HG02943 (cell line): ENCODE measurements at regions not wholly inside any gene's neighbourhood (a gene's known extent, or its start where the extent isn't known, plus 50 kb on each side); places are given as distances from the start of the nearest gene placed in this dataset.
"Not testable (repeated sequence)": the region's sequence is repeated elsewhere in the genome, so short reads cannot be mapped to it uniquely, and the experiment has no call there.

Source experiments
- ATAC-seq: cut with Tn5 transposase; IDR thresholded peaks from one replicate; pipeline ENCODE4 v1.9.1; 2021; ENCODE audit warnings: mild to moderate bottlenecking, low read depth, moderate library complexity; ENCODE audit not compliant: unreplicated experiment

DNA sequence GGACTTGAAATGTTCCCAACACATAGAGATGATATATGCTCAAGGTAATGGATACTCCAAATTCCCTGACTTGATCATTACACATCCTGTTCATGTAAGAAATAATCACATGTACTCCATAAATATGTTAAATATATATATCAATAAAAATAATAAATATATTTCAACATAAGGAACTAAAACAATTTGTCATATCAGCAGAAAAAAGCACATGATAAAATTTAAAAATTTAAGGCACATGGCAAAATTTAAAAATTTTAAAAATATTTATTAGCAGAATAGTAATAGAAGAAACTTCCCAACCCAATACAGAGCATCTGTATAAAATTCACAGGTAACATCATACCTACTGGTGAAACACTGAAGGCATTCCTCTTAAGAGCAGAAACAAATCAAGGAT lies 109.6 kb upstream of the KYNU start:
- ATAC-seq: no peak

DNA sequence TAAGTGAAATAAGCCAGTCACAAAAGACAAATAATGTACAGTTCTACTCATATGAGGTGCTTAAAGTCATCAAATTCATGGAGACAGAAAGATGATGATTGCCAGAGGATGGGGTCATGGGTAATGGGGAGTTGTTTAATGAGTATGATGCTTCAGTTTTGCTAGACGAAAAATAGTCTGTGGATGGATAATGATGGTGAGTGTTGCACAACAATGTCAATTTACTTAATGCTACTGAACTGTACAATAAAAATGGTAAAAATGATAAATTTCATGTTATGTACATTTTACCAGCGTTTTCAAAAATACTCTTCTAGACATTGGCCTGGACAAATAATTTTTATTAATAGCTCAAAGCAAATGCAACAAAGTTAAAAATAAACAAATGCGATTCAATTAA lies 118.5 kb upstream of the KYNU start:
- no peak for ATAC-seq

DNA sequence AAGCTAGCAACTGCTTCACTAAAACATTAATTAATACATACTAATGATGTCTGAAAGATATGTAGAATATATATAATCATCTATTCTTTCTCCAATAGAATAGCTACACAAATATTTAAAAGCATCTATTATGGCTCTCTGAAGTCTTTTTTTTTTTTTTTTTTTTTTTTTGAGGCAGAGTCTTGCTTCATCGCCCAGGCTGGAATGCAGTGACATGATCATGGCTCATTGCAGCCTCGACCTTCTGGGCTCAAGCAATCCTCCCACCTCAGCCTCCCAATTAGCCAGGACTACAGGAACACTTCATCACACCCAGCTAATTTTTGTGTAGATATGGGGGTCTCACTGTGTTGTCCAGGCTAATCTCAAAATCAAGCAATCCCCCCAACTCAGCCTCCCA lies 120.4 kb upstream of the KYNU start:
- ATAC-seq: no peak

DNA sequence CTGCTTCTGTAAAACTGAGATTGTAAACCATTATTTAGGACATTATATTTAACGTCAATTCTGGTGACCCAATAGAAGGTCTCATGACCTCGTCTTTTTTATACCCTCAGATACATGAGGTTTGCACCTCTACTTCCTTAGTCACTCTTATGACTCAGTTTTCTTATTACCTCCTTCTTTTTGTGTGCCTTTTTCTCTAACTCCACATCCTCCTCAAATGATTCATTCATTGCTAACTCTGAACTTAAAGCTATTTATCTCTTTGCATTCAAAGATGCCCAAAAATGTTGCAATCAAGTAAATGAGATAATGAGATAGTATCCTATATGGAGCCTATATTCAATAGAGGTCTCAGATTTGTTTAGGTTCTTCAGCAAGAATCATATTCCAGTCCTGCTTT lies 121.0 kb upstream of the KYNU start:
- ATAC-seq: no peak

DNA sequence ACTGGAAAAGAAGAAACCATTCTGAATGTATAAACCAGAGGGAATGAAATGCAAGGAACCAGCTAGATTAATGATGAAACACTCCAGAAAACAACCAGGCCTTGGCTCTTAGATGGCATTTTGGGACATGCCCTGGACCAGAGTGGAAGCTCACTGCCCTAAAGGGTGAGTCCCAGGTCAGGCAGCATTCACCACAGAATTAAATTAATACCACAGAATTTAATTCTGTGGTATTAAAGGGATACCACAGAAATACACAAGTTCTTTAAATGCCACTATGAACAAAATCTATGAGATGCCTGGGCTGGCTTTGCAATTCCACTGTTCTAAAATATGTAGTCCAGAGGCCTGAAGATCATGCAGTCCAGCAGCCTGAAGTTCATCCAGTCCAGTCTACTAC lies 122.3 kb upstream of the KYNU start:
- ATAC-seq: no peak

DNA sequence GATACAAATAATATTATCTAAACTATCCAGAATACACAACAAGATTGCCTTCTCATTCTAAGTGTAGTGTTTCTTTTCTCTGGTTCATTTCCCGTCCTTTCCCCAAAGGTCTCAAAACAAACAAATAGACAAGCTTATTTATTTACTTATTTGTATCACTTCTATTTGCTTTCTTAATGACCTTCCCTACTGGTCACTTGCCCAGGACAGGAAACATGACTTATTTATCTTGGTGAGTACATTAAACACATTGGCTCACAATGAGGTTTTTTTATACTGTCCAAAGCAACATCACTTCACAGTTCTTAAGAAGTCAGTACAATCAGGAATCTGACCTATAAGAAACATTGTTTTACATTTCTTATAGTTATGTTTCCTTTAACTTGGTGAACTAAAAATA lies 123.3 kb upstream of the KYNU start:
- no peak for ATAC-seq

DNA sequence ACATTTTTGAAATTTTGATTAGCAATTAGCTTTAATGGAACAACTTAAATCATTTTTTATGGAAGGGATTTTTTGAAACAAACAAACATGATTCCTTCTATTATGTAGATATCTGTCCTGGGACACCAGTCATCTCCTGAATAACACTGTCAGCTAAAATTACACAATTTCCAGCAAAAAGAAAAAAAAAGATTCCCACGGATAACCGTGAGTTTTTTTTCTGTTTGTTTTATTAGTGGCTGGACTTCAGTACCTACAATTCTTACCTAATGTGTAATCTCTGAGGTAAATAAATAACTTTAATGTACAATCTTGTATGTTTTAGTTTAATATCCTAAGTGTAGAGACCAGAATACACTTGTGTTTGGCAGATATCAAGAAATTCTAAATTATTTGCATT lies 126.6 kb upstream of the KYNU start:
- ATAC-seq: no peak

DNA sequence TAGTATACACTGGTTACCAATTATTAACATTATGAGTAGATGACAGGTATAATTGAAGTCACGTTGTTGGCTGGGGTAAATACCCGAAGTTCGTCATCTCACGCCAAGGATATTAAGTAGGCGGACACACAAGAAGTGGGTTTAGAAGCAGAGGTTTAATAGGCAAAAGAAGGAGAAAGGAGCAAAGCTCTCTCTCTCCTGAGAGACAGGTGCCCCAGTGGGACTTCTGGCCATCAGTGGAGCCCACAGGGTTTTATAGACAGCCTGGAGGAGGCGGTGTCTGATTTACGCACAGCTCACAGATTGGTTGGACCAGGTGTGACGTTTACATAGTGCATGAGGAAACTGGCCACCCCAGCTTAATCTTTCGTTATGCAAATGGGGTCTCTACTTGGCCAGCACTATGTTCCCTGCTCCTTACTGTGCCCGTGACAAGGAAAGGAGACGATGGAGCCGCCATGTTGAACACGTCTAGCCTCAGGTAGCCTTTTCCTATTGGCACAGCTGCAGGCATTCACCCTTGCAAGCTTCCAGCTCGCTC lies 128.8 kb upstream of the KYNU start:
- ATAC-seq: no peak

DNA sequence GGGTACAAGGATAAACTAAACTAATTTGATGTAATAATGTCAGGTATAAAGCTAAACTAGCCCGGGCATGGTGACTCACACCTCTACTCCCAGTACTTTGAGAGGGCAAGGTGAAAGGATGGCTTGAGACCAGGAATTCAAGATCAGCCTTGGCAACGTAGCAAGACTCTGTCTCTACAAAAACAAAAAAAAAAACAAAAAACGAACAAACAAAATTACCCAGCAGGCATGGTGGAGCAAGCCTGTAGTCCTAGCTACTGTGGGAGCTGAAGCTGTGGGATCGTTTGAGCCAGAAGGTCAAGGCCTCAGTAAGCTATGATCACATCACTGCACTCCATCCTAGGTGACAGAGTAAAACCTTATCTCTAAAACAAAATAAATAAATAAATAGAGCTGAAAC lies 131.8 kb upstream of the KYNU start:
- no peak for ATAC-seq

DNA sequence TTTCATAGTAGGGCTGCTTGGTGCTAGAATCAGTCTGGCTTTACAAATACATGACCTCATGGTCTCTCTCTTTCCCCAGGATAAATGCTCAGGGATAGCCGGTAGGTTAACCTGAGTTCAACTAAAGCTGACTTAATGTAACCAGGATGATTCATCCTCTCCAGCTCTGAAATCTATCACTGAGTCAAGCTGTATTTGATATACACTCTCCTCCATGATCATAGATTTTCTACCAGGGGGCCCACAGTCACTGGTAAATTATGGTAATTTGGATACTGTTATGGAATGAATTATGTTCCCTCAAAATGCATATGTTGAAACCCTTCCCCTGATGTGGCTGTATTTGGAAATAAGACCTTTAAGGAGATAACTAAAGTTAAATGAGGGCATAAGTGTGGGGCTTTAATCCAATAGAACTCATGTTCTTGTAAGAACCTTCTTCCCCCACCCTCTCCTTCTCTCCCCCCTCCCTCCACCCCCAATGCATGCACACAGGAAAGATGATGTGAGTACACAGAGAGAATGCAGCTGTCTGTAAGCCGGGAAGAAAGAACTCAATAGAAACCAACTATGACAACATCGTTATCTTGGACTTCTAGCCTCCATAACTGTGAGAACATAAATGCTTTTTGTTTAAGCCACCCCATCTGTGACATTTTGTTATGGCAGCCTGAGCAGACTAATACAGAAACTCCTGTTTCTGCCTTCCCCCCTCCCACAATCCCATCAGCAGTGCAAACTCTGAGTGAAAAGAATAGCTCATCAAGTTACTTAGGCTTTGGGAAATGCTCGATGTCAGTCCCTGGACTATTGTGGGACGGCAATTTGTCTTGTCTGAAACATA lies 134.9 kb upstream of the KYNU start:
- ATAC-seq: no peak

DNA sequence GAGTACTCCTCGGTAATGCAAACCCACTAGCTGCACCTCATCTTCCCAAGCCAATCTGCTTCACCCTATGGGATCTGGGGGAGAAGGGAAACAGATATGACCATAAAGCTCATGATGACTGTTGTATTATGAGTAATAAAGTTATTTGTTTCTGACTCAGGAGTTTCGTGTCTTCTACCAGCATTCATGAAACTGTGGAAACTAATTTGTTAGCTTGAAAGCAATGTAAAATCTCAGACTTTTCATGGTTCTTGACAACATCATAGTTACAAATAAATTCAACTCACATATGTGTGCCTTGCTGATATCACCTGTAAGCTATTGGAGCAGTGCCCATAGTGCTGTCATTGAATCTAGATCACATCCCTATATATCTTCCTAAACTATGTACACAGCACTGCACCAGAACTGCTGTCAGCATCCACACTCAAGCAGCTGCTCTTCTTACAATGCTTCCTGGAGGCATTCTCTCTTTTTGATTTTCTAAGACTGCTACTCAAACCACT lies 135.6 kb upstream of the KYNU start:
- no peak for ATAC-seq

DNA sequence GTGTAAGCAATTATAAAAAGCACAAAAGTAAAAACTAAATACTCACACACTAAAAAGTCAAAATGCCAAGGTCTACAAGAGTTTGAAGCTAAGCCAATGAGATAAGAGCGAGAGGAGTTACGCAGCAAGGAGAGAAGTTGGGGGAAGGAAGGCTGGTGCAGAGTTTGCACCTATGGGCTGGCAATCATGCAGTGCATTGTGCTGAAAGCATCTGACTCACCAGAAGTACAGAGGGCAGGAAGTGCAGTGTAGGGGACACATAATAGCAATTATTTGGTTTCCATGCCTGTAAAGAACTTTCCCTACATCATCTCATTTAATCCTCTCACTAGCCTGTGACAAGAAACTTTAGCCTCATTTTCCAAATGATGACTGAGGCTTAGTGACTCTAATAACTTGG lies 142.7 kb upstream of the KYNU start:
- ATAC-seq: no peak

DNA sequence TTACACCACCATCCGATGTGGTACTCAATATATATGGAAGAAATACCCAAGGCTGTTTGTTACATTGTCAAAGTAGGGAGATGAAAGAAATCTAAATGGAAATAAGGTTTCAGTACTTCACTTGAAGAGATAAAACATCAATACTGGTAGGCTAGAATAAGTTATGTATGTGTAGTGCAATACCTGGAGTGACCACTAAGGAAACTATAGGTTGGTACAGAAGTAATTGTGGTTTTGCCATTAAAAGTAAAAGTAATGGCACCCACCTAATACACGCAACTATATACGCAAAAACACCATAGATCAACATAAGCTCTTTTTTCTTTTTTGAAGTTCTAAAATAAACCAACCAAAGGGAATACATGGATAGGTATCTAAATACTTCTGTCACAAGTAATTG lies 143.2 kb upstream of the KYNU start:
- ATAC-seq: no peak

DNA sequence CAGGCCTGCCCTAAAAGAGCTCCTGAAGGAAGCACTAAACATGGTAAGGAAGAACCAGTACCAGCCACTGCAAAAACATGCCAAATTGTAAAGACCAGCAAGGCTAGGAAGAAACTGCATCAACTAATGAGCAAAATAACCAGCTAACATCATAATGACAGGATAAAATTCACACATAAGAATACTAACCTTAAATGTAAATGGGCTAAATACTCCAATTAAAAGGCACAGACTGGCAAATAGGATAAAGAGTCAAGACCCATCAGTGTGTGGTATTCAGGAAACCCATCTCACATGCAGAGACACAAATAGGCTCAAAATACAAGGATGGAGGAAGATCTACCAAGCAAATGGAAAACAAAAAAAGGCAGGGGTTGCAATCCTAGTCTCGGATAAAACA lies 147.7 kb upstream of the KYNU start:
- not testable (repeated sequence) for ATAC-seq

DNA sequence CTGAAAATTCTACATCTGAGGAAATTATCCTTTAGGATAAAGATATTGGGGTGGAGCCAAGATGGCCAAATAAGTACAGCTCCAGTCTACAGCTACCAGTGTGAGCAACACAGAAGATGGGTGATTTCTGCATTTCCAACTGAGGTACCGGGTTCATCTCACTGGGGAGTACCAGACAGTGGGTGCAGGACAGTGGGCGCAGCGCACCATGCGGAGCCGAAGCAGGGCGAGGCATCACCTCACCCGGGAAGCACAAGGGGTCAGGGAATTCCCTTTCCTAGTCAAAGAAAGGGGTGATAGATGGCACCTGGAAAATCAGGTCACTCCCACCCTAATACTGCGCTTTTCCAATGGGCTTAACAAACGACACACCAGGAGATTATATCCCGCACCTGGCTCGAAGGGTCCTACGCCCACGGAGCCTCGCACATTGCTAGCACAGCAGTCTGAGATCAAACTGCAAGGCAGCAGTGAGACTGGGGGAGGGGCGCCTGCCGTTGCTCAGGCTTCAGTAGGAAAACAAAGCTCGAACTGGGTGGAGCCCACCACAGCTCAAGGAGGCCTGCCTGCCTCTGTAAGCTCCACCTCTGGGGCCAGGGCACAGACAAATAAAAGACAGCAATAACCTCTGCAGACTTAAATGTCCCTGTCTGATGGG lies 149.5 kb upstream of the KYNU start:
- not testable (repeated sequence) for ATAC-seq

DNA sequence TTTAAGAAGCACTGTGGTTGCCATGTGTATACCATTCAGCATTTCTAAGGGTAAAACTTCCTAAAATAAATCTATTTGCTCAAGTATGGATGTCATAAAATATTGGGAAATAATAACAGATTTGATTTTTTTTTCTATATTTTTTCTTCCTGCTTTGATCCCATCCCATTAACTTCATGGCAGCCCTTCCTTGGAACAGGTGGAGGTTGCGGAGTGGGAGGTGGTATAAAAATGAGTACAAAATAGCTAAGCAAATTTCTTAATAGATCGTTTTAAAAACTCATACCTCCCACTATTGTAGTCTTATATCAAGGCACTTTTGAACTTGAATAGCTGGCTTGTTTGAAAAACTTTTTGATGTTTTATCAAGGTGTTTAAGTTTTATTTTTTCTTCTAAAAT lies 152.1 kb upstream of the KYNU start:
- ATAC-seq: no peak

DNA sequence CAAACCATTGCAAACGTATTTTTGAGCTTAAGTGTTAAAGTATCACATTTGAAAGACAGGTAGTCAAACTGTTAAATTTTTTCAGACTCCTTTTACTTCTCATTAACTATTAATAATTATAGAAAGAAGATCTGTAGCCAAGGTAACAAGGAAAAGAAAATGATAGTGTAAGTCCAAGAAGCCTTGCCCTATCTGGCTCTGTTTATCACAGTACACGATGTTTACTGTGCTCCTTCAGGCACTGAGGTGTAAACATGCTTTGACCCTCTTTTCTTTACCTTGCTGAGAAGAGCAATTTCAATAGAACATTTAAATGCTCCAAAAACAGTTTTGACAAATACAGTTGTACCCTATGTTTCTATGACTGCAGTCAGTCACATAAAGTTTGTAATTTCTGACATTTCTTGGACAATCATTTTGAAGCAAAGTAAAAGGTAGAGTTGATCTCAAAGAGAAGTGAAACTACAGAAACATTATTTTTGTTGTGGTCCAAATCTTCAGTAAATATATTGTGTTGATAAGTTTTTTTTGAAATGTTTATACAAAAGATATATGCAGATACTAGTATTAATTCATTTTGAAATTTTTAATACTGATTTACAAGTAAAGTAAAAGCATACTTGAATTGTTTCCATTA lies 152.6 kb upstream of the KYNU start:
- no peak for ATAC-seq

DNA sequence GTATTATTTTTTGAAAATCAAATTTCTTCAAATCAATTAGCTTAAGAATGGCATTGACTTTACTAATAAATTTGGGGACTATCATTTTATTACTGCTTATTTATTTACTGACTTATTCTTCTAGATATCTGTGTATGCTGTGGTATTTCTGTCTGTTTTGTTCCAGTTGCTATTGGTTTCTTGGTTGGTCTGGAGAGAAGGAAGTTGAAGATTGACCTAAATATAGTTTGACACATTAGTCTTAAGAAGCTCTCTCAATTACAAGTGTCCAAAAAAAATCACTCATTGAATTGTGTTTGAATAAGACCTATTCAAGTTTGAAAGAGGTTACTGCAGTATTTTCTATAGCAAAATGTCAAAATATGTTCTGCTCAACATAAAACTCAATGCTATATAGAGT lies 153.3 kb upstream of the KYNU start:
- no peak for ATAC-seq

DNA sequence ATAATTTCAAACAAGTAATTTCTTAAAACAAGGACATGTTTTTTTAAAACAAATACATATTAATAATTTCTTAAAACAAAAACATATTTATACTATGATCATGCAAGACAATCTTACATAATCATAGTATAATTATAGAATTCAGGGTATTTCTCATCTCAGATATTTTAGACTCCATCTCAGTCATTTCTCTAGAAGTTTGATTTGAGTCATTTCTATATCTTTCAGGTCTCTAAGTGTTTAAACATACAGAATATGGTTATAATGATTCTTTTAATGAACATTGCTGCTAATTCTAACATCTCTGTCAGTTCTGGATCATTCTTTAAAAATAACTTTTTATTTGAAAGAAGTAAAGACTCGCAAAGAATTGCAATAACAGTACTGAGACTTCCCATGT lies 154.2 kb upstream of the KYNU start:
- no peak for ATAC-seq

DNA sequence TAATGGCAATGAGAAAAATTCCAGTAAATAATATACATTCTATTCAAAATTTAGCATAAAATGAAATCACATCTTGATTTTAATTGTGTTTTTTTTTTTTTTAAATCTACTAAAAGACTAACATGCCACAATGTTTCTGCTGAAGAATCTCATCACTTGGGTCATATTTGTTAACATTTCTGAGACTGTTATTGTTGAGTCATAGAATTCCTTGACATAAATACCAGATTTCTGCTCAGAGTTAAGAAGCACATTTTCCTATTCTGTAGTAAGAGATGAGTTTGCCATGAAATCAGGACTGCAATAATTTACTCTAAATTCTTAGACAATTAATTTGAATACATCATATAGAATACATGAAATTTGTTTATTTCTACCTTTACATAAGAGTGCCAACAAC lies 154.9 kb upstream of the KYNU start:
- ATAC-seq: no peak

DNA sequence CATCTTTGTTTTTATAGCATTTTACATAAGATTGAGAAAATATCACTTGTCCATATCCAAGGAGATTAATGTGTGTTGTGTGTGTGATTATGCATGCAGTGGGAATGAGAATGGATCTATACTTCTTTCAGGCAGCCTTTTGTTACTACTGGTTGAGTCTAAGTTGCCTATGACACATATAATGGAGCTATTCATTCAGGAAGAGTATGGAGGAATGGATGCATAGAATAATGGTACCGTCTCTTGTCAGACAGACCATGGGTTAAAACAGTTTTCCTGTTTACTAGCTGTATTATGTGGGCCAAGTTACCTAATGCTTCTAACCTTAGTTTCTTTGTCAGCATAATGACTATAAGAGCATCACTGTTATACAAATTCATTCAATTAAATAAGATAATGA lies 155.4 kb upstream of the KYNU start:
- ATAC-seq: no peak
